ENCODE measurements at regions not wholly inside any gene's neighbourhood (a gene's known extent, or its start where the extent isn't known, plus 50 kb on each side); places are given as distances from the start of the nearest gene placed in this dataset.

DNA sequence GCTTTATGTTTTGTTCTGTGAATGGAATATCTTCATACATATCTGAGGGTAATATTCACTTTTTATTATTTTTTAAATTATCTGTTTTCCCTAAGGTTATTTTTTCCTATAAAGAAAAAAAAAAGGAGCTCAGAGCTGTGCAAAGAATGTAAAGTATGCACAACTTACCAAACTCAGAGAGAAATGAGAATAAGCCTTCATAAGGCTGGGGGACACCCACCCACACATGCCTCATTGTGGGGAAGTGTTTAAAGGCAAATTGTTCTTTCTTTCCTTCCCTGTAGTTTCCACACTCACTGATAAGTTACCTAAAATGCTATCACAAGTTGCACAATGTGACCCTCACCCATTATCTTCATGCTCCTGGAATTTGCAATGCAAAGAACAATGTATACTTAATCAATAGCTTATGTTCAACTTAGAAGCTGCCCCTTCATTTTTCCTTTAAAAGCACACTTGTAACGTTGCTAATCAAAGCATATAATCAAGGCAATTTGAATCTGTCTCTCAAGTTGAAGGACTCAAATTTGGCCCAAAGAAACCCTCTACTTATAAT, 108.1 kb downstream of the GNAT3 start:
- Mint-ChIP-seq H3K36me3 (no peaks in the 10 kb centered on the region), H3K27me3 (no peaks in the 10 kb centered on the region), H3K9me3 (peaks cover 4 to 18% (median 5%) of the 10 kb centered on the region in 3 donors), H3K4me1 (no peaks in the 10 kb centered on the region), H3K4me3 (no peak overlapping the region), H3K27ac (no peak overlapping the region)

DNA sequence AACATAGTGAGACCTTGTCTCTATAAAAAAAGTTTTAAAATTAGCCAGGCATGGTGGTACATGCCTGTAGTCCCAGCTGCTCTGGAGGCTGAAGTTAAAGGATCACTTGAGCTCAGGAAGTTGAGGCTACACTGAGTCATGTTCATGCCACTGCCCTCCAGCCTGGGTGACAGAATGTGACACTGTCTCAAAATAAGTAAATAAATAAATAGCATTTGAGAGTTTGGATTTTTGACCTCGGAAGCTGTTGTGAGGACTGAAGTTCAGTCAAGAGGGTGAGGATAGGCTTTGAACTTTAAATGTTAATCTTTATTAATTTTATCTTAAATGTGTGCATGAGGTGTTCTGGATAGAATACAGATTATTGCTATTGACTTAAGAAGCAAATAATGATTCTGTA, 110.2 kb downstream of the GNAT3 start:
- Mint-ChIP-seq H3K4me1 (no peaks in the 10 kb centered on the region), H3K36me3 (no peaks in the 10 kb centered on the region), H3K27ac (no peak overlapping the region), H3K9me3 (peaks cover 2 to 18% (median 4%) of the 10 kb centered on the region in 3 donors), H3K27me3 (no peaks in the 10 kb centered on the region), H3K4me3 (no peak overlapping the region)

DNA sequence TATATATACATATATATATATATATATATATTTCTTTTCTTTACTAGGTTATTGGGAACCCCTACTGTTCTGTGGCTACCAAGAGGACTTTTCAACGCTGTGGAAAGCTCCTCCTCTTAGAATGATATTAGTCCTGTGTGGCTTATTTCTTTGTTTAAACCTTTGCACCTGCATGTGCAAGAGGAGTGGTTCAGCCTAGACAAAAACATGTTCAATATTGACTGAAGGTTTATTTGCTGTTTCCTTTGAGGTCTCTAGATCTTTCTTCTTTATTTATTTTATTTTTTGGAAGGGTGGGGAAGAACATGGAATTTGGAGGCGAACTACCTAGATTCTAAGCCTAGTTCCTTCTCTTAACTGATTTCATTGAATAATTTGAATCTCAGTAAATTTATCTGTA, 118.1 kb downstream of the GNAT3 start:
- no peak overlapping the region for H3K27ac Mint-ChIP-seq
- no peaks in the 10 kb centered on the region for H3K36me3 Mint-ChIP-seq
- no peaks in the 10 kb centered on the region for H3K27me3 Mint-ChIP-seq
- H3K9me3 Mint-ChIP-seq: peaks cover 0 to 4% (median 2%) of the 10 kb centered on the region in 3 donors
- H3K4me3 Mint-ChIP-seq: no peak overlapping the region
- H3K4me1 Mint-ChIP-seq: no peaks in the 10 kb centered on the region

DNA sequence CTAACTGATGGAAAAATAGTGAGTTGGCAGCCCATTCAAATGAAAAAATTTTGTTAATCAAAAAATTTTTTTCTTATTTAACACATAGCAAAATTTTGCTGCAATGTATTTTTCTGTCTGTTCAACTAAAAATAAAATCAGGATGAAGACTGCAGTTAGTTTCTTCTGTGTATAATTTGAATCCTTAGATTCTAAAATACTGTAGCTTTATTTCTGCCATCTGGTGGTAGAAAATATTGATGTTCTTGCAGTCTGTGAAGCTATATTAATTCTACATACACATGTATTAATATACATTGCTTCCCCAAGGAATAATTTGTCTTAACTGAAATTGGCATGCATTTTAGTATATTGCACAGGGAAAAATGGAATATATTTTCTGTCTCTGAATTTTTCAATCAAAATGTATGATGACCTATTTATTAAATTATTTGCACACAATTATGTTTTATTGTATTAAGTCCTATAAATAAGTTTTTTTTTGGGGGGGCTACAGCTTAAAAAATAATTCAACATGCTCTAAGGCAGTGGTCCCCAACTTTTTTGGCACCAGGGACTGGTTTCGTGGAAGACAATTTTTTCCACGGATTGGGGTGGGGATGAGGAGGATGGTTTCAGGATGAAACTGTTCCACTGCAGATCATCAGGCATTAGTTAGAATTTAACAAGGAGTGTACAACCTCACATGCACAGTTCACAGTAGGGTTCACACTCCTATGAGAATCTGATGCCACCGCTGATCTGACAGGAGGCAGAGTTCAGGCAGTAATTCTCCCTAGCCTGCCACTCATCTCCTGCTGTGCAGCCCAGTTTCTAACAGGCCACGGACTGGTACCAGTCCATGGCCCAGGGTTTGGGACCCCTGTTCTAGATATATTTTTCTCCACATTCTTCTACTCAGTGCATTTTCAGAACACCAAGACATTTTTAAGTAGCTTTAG, 119.4 kb downstream of the GNAT3 start:
- no peaks in the 10 kb centered on the region for H3K4me1 Mint-ChIP-seq
- peaks cover 2% of the 10 kb centered on the region for H3K36me3 Mint-ChIP-seq
- no peak overlapping the region for H3K4me3 Mint-ChIP-seq
- no peak overlapping the region for H3K27ac Mint-ChIP-seq
- H3K9me3 Mint-ChIP-seq: peaks cover 0 to 4% (median 2%) of the 10 kb centered on the region in 3 donors
- no peaks in the 10 kb centered on the region for H3K27me3 Mint-ChIP-seq

DNA sequence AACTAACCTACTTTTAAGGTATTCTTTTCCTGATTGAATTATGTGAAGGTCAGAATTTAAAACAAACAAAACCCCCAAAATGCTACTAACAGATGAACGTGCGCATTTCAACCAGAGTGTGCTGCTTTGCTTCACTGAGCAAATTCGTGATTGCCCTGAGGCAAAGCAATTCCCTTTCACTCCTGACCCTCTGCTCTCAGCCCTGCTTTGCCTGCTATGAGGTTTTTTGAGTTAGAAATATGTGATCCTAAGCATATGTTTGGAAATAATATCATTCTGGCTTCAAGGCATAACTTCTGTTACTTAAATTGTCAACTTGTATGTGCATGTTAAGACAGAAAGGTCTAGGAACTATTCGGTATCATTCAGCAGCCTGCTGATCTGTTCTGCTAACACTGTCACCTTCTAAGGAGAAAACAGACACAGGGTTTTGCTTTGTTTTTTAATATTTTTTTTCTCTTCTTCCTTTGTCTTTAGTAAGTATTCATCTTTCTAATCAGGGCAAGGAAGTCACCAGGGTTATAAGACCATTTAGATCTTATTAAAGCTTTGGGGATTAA, 124.2 kb downstream of the GNAT3 start:
- no peak overlapping the region for H3K27ac Mint-ChIP-seq
- H3K4me3 Mint-ChIP-seq: no peak overlapping the region
- H3K27me3 Mint-ChIP-seq: no peaks in the 10 kb centered on the region
- H3K36me3 Mint-ChIP-seq: peaks cover 2% of the 10 kb centered on the region
- no peaks in the 10 kb centered on the region for H3K4me1 Mint-ChIP-seq
- peaks cover 0 to 9% (median 2%) of the 10 kb centered on the region in 3 donors for H3K9me3 Mint-ChIP-seq

DNA sequence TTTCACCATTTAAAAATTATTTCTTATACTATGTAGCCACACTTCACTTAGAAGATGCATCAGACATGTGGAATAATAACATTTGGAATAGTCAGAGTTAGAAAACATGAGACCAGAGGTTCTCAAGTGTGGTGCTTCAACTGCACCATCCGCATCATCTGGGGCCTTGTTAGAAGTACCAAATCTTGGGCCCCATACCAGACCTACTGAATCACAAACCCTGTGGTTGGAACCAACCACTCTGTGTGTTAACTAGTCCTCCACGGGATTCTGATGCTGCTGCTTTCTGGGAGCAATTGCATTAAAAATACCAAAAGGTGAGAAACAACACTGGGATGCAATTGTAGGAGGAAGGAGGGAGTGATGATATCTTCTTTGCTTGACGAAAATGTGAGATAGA, 125.2 kb downstream of the GNAT3 start:
- H3K9me3 Mint-ChIP-seq: peaks cover 0 to 9% (median 0%) of the 10 kb centered on the region in 3 donors
- H3K4me3 Mint-ChIP-seq: no peak overlapping the region
- no peak overlapping the region for H3K27ac Mint-ChIP-seq
- H3K27me3 Mint-ChIP-seq: no peaks in the 10 kb centered on the region
- H3K4me1 Mint-ChIP-seq: no peaks in the 10 kb centered on the region
- H3K36me3 Mint-ChIP-seq: peaks cover 2% of the 10 kb centered on the region

DNA sequence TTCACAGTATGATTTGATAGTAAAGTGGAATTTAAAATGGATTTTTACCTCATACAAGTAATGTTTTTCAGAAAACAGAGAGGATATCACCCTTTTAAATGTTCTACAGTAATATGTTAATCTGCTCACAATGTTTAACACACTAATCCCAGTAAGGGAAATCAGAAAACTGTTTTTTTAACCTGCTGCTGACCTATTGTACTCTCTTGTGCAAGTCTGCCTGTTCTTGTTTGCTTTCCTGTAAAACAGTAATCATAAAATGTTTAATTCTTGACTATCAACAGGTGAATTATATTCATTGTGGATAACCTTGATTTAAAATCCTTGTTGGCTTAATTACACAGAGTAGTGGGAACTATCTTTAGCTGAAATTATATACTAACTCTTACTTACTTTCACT, 126.4 kb downstream of the GNAT3 start:
- H3K4me3 Mint-ChIP-seq: no peak overlapping the region
- no peaks in the 10 kb centered on the region for H3K27me3 Mint-ChIP-seq
- H3K9me3 Mint-ChIP-seq: peaks cover 0 to 9% (median 0%) of the 10 kb centered on the region in 3 donors
- H3K27ac Mint-ChIP-seq: no peak overlapping the region
- peaks cover 2% of the 10 kb centered on the region for H3K36me3 Mint-ChIP-seq
- peaks cover 0 to 2% (median 0%) of the 10 kb centered on the region in 3 donors for H3K4me1 Mint-ChIP-seq

DNA sequence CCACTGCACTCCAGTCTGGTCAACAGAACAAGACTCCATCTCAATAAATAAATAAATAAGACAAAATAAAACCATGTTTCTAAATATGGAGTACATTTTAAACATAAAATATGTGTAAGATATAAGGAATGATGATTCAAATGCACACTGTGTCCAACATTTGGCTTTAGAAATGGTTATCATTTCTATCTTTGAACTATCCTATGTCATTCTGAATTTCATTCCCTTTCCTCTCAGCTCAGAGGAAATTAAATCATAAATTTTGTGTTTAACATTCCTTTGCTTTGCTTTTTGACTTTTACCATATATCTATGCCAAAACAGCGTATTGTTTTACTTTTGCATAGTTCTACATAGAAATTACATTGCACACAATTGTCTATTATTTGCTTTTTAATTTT, 130.9 kb downstream of the GNAT3 start:
- no peak overlapping the region for H3K4me3 Mint-ChIP-seq

DNA sequence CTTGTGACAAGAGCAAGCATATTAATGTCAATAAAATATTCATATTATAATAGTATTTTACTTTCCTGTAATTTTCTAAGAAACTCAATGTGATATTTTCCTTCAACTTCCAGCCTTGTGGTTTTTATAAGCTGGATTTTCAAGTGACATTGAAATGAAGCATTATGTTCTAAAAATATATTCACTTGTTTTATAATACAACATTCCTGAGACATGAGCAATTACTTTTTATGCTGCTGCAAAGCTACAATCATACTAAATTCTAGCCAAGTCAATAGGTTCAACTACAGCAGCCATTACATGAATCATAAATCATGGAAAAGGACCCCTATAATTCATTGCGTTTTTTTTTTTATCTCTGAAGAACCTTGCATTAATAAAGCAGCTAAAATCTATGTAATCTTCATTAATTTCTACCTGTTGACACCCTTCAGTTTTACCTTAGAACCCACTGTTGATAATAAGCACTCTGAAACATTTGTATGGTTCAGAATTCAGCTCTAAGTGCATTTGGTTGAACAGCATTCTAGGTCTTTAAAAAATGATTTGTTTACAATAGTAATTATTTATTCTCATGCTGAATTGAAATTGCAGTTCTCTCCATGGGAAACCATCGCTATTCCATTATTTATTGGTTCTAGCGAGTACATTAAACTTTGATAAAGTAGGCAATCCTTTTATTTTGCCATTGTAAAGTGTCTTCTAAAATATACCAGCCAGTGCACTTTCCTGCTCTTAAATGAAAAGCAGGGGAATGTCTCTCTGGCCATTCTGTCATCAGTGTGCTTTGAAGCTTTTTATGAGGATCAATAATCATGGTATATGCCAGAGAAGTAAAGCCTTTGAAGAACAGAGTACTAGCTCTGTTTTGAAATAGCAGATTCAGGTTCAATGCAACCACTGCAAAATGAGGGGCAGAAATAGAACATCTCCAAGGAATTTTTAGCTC, 132.6 kb downstream of the GNAT3 start:
- Mint-ChIP-seq H3K36me3 (no peaks in the 10 kb centered on the region), H3K27ac (no peak overlapping the region), H3K4me1 (peaks cover 0 to 2% (median 0%) of the 10 kb centered on the region in 3 donors), H3K27me3 (no peaks in the 10 kb centered on the region), H3K9me3 (peaks cover 0 to 4% (median 2%) of the 10 kb centered on the region in 3 donors), H3K4me3 (no peak overlapping the region)

More for the DNA sequence above, 130.9 kb downstream of the GNAT3 start:
- no peak overlapping the region for H3K27ac Mint-ChIP-seq
- peaks cover 0 to 9% (median 2%) of the 10 kb centered on the region in 3 donors for H3K9me3 Mint-ChIP-seq
- H3K36me3 Mint-ChIP-seq: no peaks in the 10 kb centered on the region
- H3K27me3 Mint-ChIP-seq: no peaks in the 10 kb centered on the region
- H3K4me1 Mint-ChIP-seq: peaks cover 0 to 2% (median 0%) of the 10 kb centered on the region in 3 donors

DNA sequence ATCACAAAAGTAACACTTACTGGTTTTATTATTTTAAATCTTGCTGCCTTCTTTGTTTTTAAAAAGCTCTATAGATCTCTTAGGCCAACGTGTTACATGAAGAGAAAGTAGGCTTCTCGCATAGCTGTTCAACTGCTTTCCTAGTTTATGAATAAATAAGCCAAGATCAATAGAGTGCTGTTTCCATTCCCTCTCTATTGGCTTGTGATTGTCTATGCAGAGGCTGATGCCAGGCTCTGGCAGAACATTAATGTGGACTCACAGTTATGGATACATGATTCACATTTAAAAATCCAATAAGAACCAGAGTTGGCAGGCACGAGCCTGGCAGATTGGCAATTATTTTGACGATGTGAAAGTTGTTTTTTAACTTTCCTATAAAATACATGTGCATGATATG, 137.5 kb downstream of the GNAT3 start:
- Mint-ChIP-seq H3K4me1 (no peaks in the 10 kb centered on the region), H3K27me3 (no peaks in the 10 kb centered on the region), H3K9me3 (peaks cover 3 to 6% (median 5%) of the 10 kb centered on the region in 3 donors), H3K27ac (no peak overlapping the region), H3K36me3 (no peaks in the 10 kb centered on the region), H3K4me3 (no peak overlapping the region)

DNA sequence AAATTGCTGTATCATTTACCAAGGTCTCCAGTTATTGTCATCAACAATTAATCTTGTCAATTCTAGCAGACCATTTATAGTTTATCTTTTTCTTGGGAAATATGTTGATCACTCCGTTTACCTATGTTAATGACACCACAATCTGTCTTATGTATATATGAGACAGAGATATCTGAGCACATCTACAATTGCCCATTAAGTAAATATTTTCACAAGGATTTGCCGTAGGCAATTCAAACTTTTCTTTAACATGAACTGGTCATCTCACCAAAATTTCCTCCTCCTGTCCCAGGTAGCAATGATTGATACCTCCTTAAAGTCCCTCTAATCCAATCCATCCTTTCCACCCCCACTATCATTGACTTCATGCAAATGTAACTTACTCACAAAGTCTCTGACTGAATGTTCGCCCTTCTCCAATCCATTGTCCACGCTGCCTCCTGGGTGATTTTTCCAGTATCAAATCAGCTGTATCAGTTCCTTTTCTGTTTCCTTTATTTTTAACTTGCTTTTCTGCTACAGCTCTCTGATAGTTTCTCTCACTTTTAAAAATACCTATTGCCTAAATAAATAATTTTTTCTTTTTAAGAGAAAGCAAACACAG, 138.3 kb downstream of the GNAT3 start:
- H3K27me3 Mint-ChIP-seq: no peaks in the 10 kb centered on the region
- peaks cover 3 to 7% (median 6%) of the 10 kb centered on the region in 3 donors for H3K9me3 Mint-ChIP-seq
- no peaks in the 10 kb centered on the region for H3K4me1 Mint-ChIP-seq
- H3K4me3 Mint-ChIP-seq: no peak overlapping the region
- H3K36me3 Mint-ChIP-seq: no peaks in the 10 kb centered on the region
- H3K27ac Mint-ChIP-seq: no peak overlapping the region

DNA sequence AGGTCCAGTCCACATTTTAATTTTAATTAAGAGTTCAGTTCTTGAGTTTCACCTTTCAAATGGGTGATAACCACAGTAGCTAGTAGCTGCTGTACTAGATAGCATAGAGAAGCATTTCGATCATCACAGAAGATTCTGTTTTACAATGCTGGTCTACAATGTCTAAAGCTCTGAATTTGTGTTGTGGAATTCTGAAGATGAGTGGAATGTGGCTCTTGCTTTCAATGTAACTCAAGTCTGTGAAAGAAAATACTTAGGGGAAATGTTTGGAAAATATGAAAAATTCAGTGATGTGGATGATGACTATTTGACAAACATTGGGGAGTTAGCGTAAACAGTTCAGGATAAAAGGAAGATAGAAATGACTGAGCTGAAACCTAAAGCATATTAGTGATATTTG, 139.4 kb downstream of the GNAT3 start:
- H3K4me3 Mint-ChIP-seq: no peak overlapping the region
- H3K4me1 Mint-ChIP-seq: no peaks in the 10 kb centered on the region
- no peak overlapping the region for H3K27ac Mint-ChIP-seq
- no peaks in the 10 kb centered on the region for H3K27me3 Mint-ChIP-seq
- no peaks in the 10 kb centered on the region for H3K36me3 Mint-ChIP-seq
- H3K9me3 Mint-ChIP-seq: peaks cover 3 to 7% (median 4%) of the 10 kb centered on the region in 3 donors

DNA sequence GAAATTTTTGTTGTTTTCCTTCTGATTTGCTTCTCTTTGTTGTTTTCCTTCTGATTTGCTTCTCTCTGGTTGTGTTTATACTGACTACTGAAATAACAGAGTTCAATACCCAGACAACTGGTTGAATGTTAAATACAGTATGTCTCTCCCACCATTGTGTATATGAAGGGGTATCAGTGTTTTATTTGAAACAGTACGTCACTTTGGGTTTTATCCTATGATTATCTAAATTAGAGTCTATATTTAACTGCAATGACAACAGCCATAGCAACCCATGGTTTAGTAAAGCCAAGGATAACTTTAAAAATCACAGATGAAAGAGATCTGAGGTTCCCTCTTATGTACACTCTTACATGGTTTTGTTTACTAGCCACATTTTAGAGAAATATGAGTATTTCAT, 141.3 kb downstream of the GNAT3 start:
- Mint-ChIP-seq H3K27ac (no peak overlapping the region), H3K9me3 (peaks cover 3 to 7% (median 4%) of the 10 kb centered on the region in 3 donors), H3K4me3 (no peak overlapping the region), H3K36me3 (no peaks in the 10 kb centered on the region), H3K4me1 (no peaks in the 10 kb centered on the region), H3K27me3 (no peaks in the 10 kb centered on the region)

DNA sequence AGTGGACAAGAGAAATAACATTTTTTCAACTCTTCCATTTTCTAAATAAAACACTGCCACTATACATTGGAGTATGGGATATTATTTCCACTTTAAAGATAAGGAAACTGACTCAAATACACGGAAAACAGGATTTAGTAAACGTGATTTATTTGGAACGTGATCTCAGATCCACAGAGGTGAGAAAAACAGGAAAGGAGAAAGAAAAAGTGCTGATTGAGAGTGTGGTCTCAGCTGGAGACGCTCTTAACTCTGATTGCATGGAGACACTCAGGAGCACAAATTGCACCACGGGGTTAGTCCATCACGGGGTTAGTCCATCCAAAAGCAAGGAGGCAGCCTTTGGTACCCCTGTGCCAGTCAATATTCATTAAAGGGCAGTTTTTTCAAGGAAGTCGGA, 142.5 kb downstream of the GNAT3 start:
- peak overlapping the region in 1 of 3 donors; percentile 63 for H3K27ac Mint-ChIP-seq
- H3K36me3 Mint-ChIP-seq: no peaks in the 10 kb centered on the region
- H3K4me3 Mint-ChIP-seq: no peak overlapping the region
- H3K9me3 Mint-ChIP-seq: peaks cover 3 to 15% (median 4%) of the 10 kb centered on the region in 3 donors
- no peaks in the 10 kb centered on the region for H3K27me3 Mint-ChIP-seq
- no peaks in the 10 kb centered on the region for H3K4me1 Mint-ChIP-seq

Data from IgD-negative memory B cell (primary cell).